Loucy (cell line): ENCODE measurements at regions not wholly inside any gene's neighbourhood (a gene's known extent, or its start where the extent isn't known, plus 50 kb on each side); places are given as distances from the start of the nearest gene placed in this dataset.
"Not testable (repeated sequence)": the region's sequence is repeated elsewhere in the genome, so short reads cannot be mapped to it uniquely, and the experiment has no call there.

Experiments used
- H2AFZ ChIP-seq: fragments of 200-600 bp; sonication (generic); 2 replicates; pipeline ENCODE4 v1.6.0; 2016; ENCODE audit warnings: antibody characterized with exemption, mild to moderate bottlenecking, low read length, moderate library complexity
- H3F3A ChIP-seq: fragments of 200-600 bp; 2 replicates; pipeline ENCODE4 v1.6.0; 2016; ENCODE audit warnings: antibody characterized with exemption, low read depth, mild to moderate bottlenecking
- H3K27me3 ChIP-seq: fragments of 200-600 bp; sonication (generic); 2 replicates; pipeline ENCODE4 v1.6.1; 2014; ENCODE audit warnings: low read length, mild to moderate bottlenecking; ENCODE audit not compliant: insufficient read depth, poor library complexity, severe bottlenecking
- H3K36me3 ChIP-seq: fragments of 200-600 bp; sonication (generic); 2 replicates; pipeline ENCODE4 v1.6.1; 2016; ENCODE audit warnings: low read length; ENCODE audit not compliant: insufficient read depth
- H3K4me1 ChIP-seq: fragments of 200-600 bp; sonication (generic); 2 replicates; pipeline ENCODE4 v1.5.1; 2014; ENCODE audit warnings: low read length, mild to moderate bottlenecking; ENCODE audit not compliant: insufficient read depth, poor library complexity, severe bottlenecking
- H3K4me2 ChIP-seq: fragments of 200-600 bp; sonication (generic); 2 replicates; pipeline ENCODE4 v1.6.0; 2014; ENCODE audit warnings: antibody characterized with exemption, low read length, low read depth, mild to moderate bottlenecking; ENCODE audit not compliant: poor library complexity, severe bottlenecking
- H3K4me3 ChIP-seq: fragments of 200-600 bp; sonication (generic); 2 replicates; pipeline ENCODE4 v1.5.1; 2014; ENCODE audit warnings: low read length, mild to moderate bottlenecking, mixed read lengths; ENCODE audit not compliant: poor library complexity, severe bottlenecking
- H3K79me2 ChIP-seq: fragments of 200-600 bp; sonication (generic); 2 replicates; pipeline ENCODE4 v1.6.1; 2014; ENCODE audit warnings: low read length; ENCODE audit not compliant: insufficient read depth
- H3K9ac ChIP-seq: fragments of 200-600 bp; sonication (generic); 2 replicates; pipeline ENCODE4 v1.6.0; 2014; ENCODE audit warnings: mild to moderate bottlenecking, low read depth, low read length, moderate library complexity; ENCODE audit not compliant: poor library complexity, severe bottlenecking
- H3K9me2 ChIP-seq: fragments of 200-600 bp; sonication (generic); replicated peaks from 2 replicates; pipeline ENCODE4 v1.6.1; 2016; ENCODE audit warnings: low read depth, low read length, mixed read lengths
- H3K9me3 ChIP-seq: fragments of 200-600 bp; sonication (generic); 2 replicates; pipeline ENCODE4 v1.6.1; 2014; ENCODE audit warnings: mild to moderate bottlenecking, antibody characterized with exemption, low read length, low read depth; ENCODE audit not compliant: insufficient read depth
- H4K20me1 ChIP-seq: fragments of 200-600 bp; sonication (generic); 2 replicates; pipeline ENCODE4 v1.6.0; 2014; ENCODE audit warnings: antibody characterized with exemption, low read length, mild to moderate bottlenecking; ENCODE audit not compliant: insufficient read depth, poor library complexity, severe bottlenecking
- EZH2phosphoT487 ChIP-seq: fragments of 200-600 bp; IDR thresholded peaks from 2 replicates; pipeline ENCODE4 v1.6.1; 2018; ENCODE audit warnings: antibody characterized with exemption, mild to moderate bottlenecking, moderate library complexity, borderline replicate concordance
- TF ChIP-seq, protein P1 (sequence below): fragments of 200-600 bp; sonication (generic); conservative IDR thresholded peaks from 2 replicates; pipeline ENCODE4 v1.5.1; 2014; ENCODE audit warnings: mild to moderate bottlenecking, antibody characterized with exemption, low read length

DNA sequence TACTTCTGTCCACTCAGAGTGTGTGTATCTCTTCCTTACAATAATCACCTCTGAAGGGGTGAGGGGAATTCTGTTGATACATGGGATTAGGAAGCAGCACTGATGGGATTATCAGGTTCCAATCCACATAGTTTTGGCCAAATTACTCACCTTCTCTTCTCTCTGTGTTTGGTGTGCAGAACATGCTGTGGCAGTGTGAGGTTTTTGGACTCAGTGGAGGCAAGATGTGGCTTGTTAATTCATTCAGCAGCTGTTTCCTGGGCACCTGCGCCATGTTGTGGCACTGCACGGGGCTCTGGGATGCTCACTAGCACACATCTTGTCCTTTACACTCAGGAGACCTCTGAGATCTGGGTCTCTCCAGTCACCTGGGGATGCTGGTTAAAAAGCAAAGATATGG, 350.3 kb upstream of the HS6ST1 start:
- TF ChIP-seq, protein P1, sequence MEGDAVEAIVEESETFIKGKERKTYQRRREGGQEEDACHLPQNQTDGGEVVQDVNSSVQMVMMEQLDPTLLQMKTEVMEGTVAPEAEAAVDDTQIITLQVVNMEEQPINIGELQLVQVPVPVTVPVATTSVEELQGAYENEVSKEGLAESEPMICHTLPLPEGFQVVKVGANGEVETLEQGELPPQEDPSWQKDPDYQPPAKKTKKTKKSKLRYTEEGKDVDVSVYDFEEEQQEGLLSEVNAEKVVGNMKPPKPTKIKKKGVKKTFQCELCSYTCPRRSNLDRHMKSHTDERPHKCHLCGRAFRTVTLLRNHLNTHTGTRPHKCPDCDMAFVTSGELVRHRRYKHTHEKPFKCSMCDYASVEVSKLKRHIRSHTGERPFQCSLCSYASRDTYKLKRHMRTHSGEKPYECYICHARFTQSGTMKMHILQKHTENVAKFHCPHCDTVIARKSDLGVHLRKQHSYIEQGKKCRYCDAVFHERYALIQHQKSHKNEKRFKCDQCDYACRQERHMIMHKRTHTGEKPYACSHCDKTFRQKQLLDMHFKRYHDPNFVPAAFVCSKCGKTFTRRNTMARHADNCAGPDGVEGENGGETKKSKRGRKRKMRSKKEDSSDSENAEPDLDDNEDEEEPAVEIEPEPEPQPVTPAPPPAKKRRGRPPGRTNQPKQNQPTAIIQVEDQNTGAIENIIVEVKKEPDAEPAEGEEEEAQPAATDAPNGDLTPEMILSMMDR, result no peak
- no peak for TF ChIP-seq EZH2phosphoT487
- H3F3A ChIP-seq, result no peaks in the 10 kb centered on the region
- no peaks in the 10 kb centered on the region; the same call in 1 of the 2 replicates for H3K9me3 ChIP-seq
- no peaks in the 10 kb centered on the region for H3K27me3 ChIP-seq
- no peaks in the 10 kb centered on the region for H3K79me2 ChIP-seq
- no peak overlapping the region for H3K4me3 ChIP-seq
- no peak overlapping the region for H3K4me2 ChIP-seq
- H3K9me2 ChIP-seq, result no peaks in the 10 kb centered on the region
- H3K4me1 ChIP-seq, result peaks cover 4% of the 10 kb centered on the region
- no peaks in the 10 kb centered on the region for H4K20me1 ChIP-seq
- no peak overlapping the region for H2AFZ ChIP-seq
- no peaks in the 10 kb centered on the region for H3K36me3 ChIP-seq
- no peak overlapping the region for H3K9ac ChIP-seq

DNA sequence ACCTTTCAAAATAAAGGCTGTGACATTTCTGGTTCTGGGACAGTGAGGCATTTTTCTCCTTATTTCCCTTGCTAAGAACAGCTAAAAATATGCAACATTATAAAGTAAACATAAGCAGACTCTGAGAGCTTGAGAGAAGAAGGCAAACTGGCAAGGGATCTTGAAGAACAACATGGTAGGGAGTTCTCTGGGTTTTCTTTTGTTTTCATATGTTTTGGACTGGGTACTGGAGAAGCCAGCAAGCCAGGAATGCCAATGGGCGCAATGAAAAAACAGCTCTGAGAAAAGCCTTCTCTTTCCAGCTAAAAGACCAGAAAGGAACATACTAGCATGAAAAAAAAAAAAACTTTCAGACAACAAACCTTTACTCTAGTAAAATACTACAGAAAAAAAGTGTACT, 351.4 kb upstream of the HS6ST1 start:
- Histone ChIP-seq H2AFZ (0 out of 2 replicates have a peak overlapping the region, but pooled peaks have one; percentile 22), H3K4me1 (peaks cover 4% of the 10 kb centered on the region), H3K9ac (no peak overlapping the region), H3K27me3 (no peaks in the 10 kb centered on the region), H3K4me3 (no peak overlapping the region), H4K20me1 (no peaks in the 10 kb centered on the region), H3K9me3 (no peaks in the 10 kb centered on the region; the same call in 1 of the 2 replicates), H3K4me2 (no peak overlapping the region), H3K79me2 (no peaks in the 10 kb centered on the region), H3F3A (no peaks in the 10 kb centered on the region), H3K36me3 (no peaks in the 10 kb centered on the region), H3K9me2 (no peaks in the 10 kb centered on the region)
- no peak for TF ChIP-seq EZH2phosphoT487
- TF ChIP-seq, protein P1, result no peak

DNA sequence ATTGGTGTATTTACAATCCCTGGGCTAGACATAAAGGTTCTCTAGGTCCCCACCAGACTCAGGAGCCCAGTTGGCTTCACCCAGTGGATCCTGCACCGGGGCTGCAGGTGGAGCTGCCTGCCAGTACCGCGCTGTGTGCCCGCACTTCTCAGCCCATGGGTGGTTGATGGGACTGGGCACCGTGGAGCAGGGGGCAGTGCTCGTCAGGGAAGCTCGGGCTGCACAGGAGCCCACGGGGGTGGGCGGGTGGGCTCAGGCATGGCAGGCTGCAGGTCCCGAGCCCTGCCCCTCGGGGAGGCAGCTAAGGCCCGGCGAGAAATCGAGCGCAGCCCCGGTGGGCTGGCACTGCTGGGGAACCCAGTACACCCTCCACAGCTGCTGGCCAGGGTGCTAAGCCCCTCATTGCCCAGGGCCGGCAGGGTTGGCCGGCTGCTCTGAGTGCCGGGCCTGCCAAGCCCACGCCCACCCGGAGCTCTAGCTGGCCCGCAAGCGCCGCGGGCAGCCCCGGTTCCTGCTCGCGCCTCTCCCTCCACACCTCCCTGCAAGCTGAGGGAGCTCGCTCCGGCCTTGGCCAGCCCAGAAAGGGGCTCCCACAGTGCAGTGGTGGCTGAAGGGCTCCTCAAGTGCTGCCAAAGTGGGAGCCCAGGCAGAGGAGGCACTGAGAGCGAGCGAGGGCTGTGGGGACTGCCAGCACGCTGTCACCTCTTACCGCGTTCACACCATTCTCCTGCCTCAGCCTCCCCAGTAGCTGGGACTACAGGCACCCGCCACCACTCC, 353.5 kb upstream of the HS6ST1 start:
- H3K9ac ChIP-seq, result not testable (repeated sequence)

DNA sequence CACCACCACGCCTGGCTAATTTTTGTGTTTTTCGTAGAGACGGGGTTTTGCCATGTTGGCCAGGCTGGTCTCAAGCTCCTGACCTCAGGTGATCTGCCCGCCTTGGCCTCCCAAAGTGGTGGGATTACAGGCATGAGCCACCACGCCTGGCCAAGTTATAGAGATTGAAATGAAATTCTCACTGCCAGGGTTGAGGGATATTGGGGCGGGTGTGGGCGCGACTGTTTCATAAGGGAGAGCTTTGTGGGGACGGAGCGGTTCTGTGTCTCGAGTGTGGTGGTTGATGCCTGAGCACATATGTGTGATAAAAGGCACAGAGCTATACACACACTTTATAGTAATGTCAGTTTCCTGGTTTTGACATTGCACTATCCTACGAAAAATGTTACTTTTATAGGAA, 361.0 kb upstream of the HS6ST1 start:
- not testable (repeated sequence) for H3K9me2 ChIP-seq, H3K36me3 ChIP-seq, H2AFZ ChIP-seq, H3K9me3 ChIP-seq, H3K4me3 ChIP-seq, H4K20me1 ChIP-seq, H3K27me3 ChIP-seq, H3F3A ChIP-seq, H3K79me2 ChIP-seq, H3K4me2 ChIP-seq, H3K4me1 ChIP-seq, H3K9ac ChIP-seq

More for the DNA sequence above, 353.5 kb upstream of the HS6ST1 start:
- not testable (repeated sequence) for H3K4me2 ChIP-seq, H3F3A ChIP-seq, H3K9me2 ChIP-seq, H3K36me3 ChIP-seq, H4K20me1 ChIP-seq, H3K4me3 ChIP-seq, H2AFZ ChIP-seq, H3K27me3 ChIP-seq, H3K79me2 ChIP-seq, H3K9me3 ChIP-seq, H3K4me1 ChIP-seq
